ENCODE measurements at regions not wholly inside any gene's neighbourhood (a gene's known extent, or its start where the extent isn't known, plus 50 kb on each side); places are given as distances from the start of the nearest gene placed in this dataset.

- no peak for DNase-seq
Measured at GRCh38 chr19:28502879-28503734, 709.8 kb downstream of the UQCRFS1 start.

- DNase-seq, result no peak
Measured at GRCh38 chr19:28501976-28502375, 711.0 kb downstream of the UQCRFS1 start.

DNA sequence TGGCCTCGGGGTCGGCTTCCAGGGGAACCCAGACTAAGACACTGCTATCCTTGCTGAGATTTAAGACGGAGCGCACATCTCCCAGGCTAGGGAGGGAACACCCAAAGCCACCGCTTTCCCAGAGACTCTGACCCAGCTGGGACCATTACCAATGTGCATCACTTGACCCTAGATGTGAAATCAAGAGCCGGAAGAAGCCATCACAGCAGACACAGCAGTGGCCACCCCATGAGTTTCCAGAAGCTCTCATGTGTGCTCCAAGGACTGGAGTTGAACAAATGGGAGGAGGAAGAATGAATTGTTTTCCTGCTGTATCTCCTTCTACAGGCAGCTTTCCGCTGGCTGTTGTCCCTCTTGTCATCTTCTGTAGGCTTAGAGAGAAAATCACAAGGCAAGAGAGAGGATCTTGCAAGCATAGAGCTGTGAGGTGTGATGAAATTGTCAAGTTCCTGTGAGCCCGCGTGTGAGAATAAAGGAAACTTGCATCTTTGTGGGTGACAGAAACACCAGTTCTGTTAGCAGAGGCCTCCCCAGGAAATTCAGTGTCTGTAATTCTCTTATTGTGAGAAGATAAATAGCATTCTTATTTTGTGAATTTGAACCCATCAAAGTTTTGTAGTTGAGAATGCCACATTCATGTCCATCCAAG lies 711.8 kb downstream of the UQCRFS1 start:
- DNase-seq, result no peak

DNA sequence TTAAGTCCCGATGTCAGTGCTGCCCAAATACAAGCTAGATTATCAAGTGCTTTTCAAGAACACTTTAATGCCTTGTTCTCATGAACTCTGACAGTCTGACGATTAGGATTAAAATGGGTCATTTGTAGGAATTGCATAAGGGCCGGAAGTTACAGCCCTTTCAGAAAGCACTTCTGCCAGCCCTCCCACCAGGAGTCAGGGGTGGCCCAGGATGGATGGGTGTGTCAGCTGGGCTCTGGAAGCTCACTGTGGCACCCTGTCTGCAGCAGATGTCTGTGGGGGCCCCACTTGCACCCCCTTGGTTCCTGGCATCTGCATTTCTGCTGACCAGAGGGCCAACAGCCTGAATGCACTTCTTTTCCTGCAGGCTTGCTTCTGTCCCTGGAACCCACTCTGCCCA lies 712.7 kb downstream of the UQCRFS1 start:
- DNase-seq, result no peak

DNA sequence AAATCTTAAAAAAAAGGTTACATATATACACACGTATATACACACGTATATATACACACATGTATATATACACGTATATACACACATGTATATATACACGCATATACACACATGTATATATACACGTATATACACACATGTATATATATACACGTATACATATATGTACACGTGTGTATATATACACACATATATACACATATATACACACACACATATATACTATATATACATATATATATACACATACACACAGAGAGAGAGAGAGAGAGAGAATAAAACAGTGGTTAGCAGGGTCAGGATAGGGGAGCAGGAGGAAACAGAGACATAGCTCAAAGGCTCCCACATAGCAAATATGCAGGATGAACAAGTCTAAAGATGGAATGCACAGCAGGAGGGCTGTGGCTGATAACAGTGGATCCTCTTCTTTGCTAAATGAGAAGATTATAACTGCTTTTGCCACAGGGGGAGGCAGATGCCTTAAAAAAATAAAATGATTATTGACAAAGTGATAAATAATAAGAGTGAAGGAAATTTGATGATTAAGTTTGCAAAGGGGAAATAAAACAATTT lies 714.5 kb downstream of the UQCRFS1 start:
- no peak for DNase-seq

DNA sequence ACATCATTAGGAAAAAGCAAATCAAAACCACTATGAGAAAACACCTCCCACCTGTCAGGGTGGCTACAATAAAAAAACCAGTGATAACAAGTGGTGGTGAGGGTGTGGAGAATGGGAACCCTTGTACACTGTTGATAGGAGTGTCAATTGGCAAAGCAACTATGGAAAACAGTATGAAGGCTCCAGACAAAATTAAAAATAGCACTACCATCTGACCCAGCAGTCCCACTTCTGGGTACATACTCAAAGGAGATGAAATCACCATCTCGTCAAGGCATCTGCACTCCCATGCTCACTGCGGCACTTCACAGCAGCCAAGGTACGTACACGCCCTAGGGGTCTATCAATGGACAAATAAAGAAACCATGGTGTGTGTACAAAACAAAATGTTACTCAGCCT lies 715.1 kb downstream of the UQCRFS1 start:
- no peak for DNase-seq

DNA sequence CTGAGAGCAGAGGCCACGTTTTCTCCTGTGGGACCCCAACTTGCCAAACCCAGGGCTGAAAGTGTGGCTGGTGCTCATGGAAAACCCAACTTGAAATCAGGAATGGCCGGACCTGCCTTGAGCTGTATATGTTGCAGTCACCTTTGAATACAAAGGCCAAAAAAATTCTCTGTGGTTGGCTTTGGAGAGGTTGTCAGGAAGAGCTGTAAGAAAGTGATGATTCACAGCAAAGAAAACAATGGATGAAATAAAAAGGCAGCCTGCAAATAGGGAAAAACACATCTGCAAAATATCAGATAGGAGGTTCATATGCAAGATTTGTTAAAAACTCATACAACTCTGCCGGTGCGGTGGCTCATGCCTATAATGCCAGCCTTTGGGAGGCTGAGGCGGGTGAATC lies 715.8 kb downstream of the UQCRFS1 start:
- DNase-seq, result no peak

- no peak for DNase-seq
Measured at GRCh38 chr19:28495046-28495445, 717.9 kb downstream of the UQCRFS1 start.

DNA sequence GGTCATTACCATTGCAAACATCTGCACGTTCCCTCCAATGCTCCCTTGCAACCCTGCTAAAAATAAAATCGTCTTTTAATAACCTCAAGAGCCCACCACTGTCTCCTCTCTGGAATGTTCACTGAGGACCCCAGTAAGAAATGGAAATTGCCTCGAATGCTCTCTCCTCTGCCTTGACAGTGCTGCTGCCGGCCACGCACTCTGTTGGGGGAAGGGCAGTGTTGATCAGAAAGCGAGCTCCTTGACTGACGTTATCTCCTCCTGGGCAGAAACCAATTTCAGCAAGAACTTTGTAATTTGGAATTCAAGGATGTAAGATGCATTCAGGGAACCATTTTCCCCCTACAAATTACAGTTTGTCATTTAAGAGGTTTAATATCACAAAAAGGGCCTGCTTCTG lies 718.5 kb downstream of the UQCRFS1 start:
- DNase-seq, result no peak

DNA sequence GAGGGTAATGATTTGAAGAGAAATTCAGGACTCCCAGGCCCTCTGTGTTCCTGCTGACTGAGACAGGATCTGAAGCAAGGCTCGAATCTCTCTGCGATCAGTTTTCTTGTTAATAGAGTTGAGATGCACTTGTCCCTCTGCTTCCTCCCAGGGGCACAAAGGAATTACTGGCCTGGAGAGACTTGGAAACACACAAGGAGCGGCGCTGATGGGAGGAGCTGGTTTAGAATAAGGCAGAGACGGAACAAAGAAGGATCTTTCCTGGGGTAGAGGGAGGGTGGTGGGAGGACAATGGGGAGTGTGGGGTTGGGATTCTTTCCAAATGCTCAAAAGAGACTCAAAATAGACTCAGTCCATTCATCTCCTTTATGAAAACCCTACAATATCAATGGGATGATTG lies 719.1 kb downstream of the UQCRFS1 start:
- DNase-seq, result no peak

DNA sequence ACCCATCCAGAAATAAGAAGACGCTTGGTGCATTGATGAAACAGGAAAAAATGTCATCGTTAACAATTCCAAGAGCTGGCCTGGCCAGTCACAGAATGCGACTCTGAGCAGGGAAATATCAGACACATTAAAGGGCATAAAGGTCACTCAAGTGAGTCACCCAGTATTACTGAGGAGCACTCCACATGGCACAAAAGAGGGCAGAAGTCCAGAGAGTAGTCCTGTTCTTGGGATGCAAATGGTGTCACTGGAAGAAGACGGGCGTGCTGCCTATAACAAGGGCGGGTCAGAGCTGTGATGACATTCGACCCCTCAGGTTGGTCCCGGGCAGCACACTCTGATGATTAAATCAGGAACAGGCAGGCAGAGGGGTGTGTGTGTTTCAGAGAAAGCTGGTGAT lies 720.3 kb downstream of the UQCRFS1 start:
- no peak for DNase-seq

DNA sequence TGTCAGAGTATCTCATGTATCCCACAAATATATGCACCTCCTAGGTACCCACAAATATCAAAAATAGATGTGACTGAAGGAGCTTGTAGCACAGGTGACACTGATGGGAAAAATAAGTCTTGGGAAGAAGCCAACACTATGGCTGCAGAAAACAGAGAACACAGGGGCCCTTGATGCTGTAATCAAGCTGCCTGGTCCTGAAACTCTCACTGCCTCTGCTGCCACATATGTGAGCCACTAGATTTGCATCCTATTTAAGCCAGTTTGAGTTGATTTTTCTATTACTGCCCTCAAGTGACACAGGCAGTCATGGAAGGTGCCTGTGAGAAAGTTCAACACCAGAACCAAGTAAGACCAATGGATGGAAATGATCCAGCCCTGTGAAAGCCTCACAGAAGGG lies 720.8 kb downstream of the UQCRFS1 start:
- DNase-seq, result no peak

GRCh38 chr19:28489776-28490175 lies 723.2 kb downstream of the UQCRFS1 start:
- DNase-seq, result no peak

DNA sequence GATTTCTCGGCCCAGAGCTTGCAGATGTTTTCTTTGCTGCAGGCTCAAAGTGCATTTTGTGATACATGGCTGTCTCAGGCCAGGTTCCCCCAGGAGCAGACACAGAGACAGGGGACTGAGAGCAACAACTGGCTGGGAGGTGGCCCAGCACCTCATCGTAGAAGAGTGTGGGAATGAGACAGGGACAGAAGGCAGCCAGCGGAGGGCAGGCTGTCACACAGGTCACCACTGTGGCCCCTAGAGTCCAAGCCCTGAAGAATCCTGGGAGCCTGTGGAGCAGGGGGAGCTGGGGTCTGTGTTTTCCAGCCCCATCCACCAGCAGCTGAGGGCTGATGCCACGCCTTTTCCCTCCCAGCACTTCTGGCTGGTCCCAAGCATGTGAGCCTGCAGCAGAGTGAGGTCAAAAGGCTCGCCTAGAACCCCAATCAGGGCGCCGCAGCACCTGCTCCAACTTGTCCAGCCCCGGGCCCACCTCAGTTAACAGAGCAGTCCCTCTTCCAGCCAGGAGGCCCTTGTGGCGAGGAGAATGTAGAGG lies 723.8 kb downstream of the UQCRFS1 start:
- no peak for DNase-seq

DNA sequence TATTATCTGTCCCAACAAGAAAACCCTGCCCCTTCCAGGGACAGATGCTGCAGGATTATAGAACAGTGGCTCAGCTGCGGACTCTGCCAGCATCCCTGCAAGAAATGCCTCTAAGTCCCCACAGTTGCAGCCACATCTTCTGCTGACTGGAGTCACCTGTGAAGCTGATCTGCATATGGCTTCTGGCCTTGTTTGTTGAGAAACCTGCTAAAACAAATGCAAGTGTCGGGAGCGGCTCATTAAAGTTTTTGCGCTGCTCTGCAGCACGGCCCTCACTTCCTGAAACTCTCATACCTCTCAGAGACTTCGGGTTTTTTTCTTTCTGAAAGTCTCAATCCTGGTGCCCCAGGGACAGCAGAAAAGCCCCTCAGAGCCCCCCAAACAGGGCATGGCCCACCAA lies 725.0 kb downstream of the UQCRFS1 start:
- DNase-seq, result no peak

DNA sequence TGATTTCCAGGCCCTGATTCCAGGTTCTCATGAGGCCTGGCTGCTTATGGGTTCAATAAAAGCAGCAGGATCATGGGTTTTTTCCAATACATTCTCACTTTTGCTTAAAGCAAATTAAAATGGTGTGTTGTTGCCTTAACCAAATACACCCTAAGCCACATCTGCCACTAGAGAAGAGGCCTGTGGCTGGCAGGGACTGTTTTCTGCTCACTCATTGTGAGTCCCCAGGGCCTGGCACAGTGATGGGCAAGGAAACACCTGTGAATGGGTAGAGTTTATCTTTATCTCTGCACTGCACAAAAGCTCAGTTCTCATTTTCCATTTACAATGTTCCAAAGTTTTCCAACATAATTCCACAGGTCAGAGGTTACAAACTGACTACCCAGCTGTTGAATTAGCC lies 726.0 kb downstream of the UQCRFS1 start:
- DNase-seq, result no peak

- DNase-seq, result no peak
Measured at GRCh38 chr19:28486473-28486872, 726.5 kb downstream of the UQCRFS1 start.

- no peak for DNase-seq
Measured at GRCh38 chr19:28485292-28485691, 727.7 kb downstream of the UQCRFS1 start.

GRCh38 chr19:28483197-28483596 lies 729.8 kb downstream of the UQCRFS1 start:
- DNase-seq, result no peak

DNA sequence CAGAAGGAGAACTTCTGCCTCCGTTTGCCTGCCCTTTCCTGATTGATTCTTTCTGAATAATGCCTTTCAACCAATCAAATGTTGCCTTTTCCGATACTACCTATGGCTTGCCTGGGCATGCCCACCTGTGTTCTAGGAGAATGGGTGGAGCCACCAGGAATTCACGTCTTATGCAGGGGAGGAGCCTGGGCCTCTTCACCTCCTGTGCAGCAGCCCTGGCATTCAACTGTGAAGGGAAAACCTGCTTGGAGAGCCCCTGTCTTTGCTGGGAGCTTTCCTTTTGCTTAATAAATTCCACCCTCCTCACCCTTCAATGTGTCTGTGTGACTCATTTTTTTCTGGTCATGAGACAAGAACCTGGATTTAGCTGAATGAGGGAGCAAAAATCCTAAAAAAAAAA lies 730.7 kb downstream of the UQCRFS1 start:
- DNase-seq, result no peak

DNA sequence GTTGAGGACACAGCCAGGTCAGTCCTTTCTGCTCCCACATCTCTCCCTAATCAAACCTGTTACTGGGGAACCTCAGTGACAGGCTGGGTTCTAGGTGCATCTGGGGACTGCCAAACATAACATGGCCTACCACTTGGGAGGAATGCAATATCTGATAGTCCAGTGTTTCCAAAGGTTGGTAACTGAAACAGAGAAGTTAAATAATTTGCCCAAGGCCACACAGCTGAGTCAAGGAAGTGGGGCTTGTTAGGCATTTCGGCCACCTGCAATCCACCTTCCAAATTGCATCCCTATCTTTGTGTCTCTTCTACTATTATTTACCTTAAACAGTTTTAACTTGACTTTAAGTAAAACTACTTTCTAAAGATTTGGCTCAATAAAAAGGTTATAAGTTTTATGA lies 731.3 kb downstream of the UQCRFS1 start:
- no peak for DNase-seq

- no peak for DNase-seq
Measured at GRCh38 chr19:28475525-28475924, 737.4 kb downstream of the UQCRFS1 start.

- no peak for DNase-seq
Measured at GRCh38 chr19:28472843-28473242, 740.1 kb downstream of the UQCRFS1 start.
